GM13976 (cell line): ENCODE measurements at regions not wholly inside any gene's neighbourhood (a gene's known extent, or its start where the extent isn't known, plus 50 kb on each side); places are given as distances from the start of the nearest gene placed in this dataset.

Source experiments
- DNase-seq: peaks from one replicate; pipeline ENCODE4 v3.0.0; 2012; ENCODE audit warnings: low spot score
- in situ Hi-C: fragments of 300-500 bp; cut with MboI; formaldehyde crosslinking; loops from one replicate; pipeline ENCODE4 v1.12.0; 2022; ENCODE audit warnings: low sequenced_read_pairs, mixed read lengths, inconsistent platforms; ENCODE audit not compliant: unreplicated experiment
- TF ChIP-seq, protein P1 (sequence below): IDR thresholded peaks from 2 replicates; pipeline ENCODE4 v1.5.1; 2012; ENCODE audit warnings: borderline replicate concordance, mild to moderate bottlenecking; ENCODE audit not compliant: insufficient read depth; ENCODE audit errors: extremely low read depth, missing control alignments, control extremely low read depth

DNA sequence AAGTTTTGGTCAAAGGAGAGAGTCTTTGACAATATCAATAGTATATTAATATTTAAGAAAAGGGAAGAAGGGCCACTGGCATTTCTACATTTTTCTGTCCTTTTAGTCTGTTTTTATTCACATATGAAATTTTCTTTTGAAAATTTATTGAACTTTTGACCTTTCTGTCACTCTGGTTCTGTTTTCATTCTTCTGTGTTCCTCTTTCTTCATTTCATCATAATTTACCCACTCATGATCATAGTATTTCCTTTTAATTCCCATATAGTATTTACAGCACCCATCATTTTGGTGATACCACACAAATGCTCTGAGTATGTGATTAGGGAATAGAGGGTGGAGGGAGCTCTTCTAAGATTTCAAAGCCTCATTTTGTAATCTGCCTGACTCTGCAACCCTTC lies 142.8 kb downstream of the GJA1 start:
- DNase-seq: no peak
- TF ChIP-seq, protein P1, sequence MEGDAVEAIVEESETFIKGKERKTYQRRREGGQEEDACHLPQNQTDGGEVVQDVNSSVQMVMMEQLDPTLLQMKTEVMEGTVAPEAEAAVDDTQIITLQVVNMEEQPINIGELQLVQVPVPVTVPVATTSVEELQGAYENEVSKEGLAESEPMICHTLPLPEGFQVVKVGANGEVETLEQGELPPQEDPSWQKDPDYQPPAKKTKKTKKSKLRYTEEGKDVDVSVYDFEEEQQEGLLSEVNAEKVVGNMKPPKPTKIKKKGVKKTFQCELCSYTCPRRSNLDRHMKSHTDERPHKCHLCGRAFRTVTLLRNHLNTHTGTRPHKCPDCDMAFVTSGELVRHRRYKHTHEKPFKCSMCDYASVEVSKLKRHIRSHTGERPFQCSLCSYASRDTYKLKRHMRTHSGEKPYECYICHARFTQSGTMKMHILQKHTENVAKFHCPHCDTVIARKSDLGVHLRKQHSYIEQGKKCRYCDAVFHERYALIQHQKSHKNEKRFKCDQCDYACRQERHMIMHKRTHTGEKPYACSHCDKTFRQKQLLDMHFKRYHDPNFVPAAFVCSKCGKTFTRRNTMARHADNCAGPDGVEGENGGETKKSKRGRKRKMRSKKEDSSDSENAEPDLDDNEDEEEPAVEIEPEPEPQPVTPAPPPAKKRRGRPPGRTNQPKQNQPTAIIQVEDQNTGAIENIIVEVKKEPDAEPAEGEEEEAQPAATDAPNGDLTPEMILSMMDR: no peak
- in situ Hi-C loops: no loop called here

DNA sequence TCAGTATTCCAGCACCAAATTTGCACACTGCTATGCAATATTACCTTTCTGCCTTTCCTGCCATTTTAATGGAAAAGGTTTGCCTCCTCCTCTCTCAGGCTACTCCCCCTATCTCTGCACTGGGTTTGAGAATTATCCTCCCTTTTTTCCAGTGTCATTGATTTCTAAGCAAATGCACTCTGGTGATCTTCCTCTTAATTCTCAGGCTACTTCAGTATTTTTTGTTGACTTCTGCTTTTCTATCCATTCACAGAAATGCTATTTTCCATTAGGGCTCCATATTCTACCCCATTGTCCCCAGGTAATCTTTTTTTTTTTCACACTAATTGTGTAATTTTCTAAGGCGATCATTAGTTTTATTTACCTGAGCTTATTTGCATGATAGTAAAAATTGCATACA lies 144.0 kb downstream of the GJA1 start:
- TF ChIP-seq, protein P1: no peak
- DNase-seq: no peak
- in situ Hi-C loops: no loop called here

- DNase-seq: no peak
- in situ Hi-C loops: no loop called here
- TF ChIP-seq, protein P1: no peak
Measured at GRCh38 chr6:121581327-121581726, 145.9 kb downstream of the GJA1 start.

- no peak for DNase-seq
- in situ Hi-C loops: no loop called here
- TF ChIP-seq, protein P1: no peak
Measured at GRCh38 chr6:121582262-121582661, 146.8 kb downstream of the GJA1 start.

- in situ Hi-C loops: no loop called here
- DNase-seq: no peak
- TF ChIP-seq, protein P1: no peak
Measured at GRCh38 chr6:121584586-121585369, 149.3 kb downstream of the GJA1 start.

- TF ChIP-seq, protein P1: no peak
- in situ Hi-C loops: no loop called here
- DNase-seq: no peak
Measured at GRCh38 chr6:121590438-121590837, 155.0 kb downstream of the GJA1 start.
